HEK293 (cell line): ENCODE measurements at regions not wholly inside any gene's neighbourhood (a gene's known extent, or its start where the extent isn't known, plus 50 kb on each side); places are given as distances from the start of the nearest gene placed in this dataset.

Experiments
- CTCF ChIA-PET: fragments of 350-600 bp; formaldehyde crosslinking; extraction: SDS; loops from one replicate; lab custom pipeline; 2021; ENCODE audit warnings: antibody characterized with exemption; lab: Yijun Ruan, JAX
- POLR2A ChIA-PET: fragments of 300-600 bp; formaldehyde crosslinking; extraction: SDS; loops from one replicate; lab custom pipeline; 2020; ENCODE audit warnings: antibody characterized with exemption, inconsistent platforms; lab: Yijun Ruan, JAX
- H3K27ac ChIP-seq: fragments of 200-500 bp; sonication (Bioruptor generic); 2 replicates; pipeline ENCODE4 v1.5.1; 2014; ENCODE audit warnings: low read depth, low read length, control low read depth, inconsistent platforms; ENCODE audit errors: extremely low read depth
- H3K36me3 ChIP-seq, 2 experiments: fragments of 200-500 bp in 1 of 2; sonication (Bioruptor generic) in 1 of 2; 1 replicate in 1 of 2; 2 replicates in 1 of 2; pipeline ENCODE4 v1.5.1; 2014 to 2017; ENCODE audit warnings: inconsistent platforms in 2 of 2, low read length in 2 of 2; ENCODE audit not compliant: control insufficient read depth in 2 of 2, insufficient read depth in 1 of 2
- H3K4me1 ChIP-seq: fragments of 200-500 bp; sonication (Bioruptor generic); 2 replicates; pipeline ENCODE4 v1.5.1; 2014; ENCODE audit warnings: mild to moderate bottlenecking, low read length, inconsistent platforms; ENCODE audit not compliant: control insufficient read depth, insufficient read depth
- H3K4me3 ChIP-seq: 2 replicates; pipeline ENCODE4 v1.5.1; 2011; ENCODE audit warnings: low read depth, mild to moderate bottlenecking, control low read depth, low read length, moderate library complexity
- H3K9me3 ChIP-seq: fragments of 200-500 bp; sonication (Bioruptor generic); 2 replicates; pipeline ENCODE4 v1.5.1; 2014; ENCODE audit warnings: low read depth, low read length, inconsistent platforms; ENCODE audit not compliant: control insufficient read depth, insufficient read depth
- GLI2 ChIP-seq: fragments of 450-650 bp; formaldehyde crosslinking; IDR thresholded peaks from 2 replicates; pipeline ENCODE4; 2017; ENCODE audit warnings: missing biosample characterization, missing genetic modification characterization, low read depth, borderline replicate concordance
- GLIS2 ChIP-seq: fragments of 450-650 bp; formaldehyde crosslinking; IDR thresholded peaks from 2 replicates; pipeline ENCODE4 v1.5.1; 2016; ENCODE audit warnings: missing biosample characterization, missing genetic modification characterization
- PRDM1 ChIP-seq: fragments of 450-650 bp; formaldehyde crosslinking; IDR thresholded peaks from 2 replicates; pipeline ENCODE4; 2016; ENCODE audit warnings: missing biosample characterization, missing genetic modification characterization
- WT1 ChIP-seq: fragments of 450-650 bp; formaldehyde crosslinking; IDR thresholded peaks from 2 replicates; pipeline ENCODE4 v1.5.1; 2016; ENCODE audit warnings: missing biosample characterization, missing genetic modification characterization
- ZNF112 ChIP-seq: fragments of 450-650 bp; formaldehyde crosslinking; IDR thresholded peaks from 2 replicates; pipeline ENCODE4 v1.5.0; 2017; ENCODE audit warnings: missing biosample characterization, missing genetic modification characterization
- ZNF114 ChIP-seq: fragments of 450-650 bp; formaldehyde crosslinking; IDR thresholded peaks from 2 replicates; pipeline ENCODE4 v1.5.0; 2017; ENCODE audit warnings: missing biosample characterization, missing genetic modification characterization
- ZNF133 ChIP-seq: fragments of 450-650 bp; formaldehyde crosslinking; IDR thresholded peaks from 2 replicates; pipeline ENCODE4 v1.5.1; 2016; ENCODE audit warnings: missing biosample characterization, missing genetic modification characterization
- ZNF514 ChIP-seq: fragments of 450-650 bp; formaldehyde crosslinking; IDR thresholded peaks from 2 replicates; pipeline ENCODE4 v1.5.1; 2016; ENCODE audit warnings: missing biosample characterization, missing genetic modification characterization
- ZNF600 ChIP-seq: fragments of 450-650 bp; formaldehyde crosslinking; IDR thresholded peaks from 2 replicates; pipeline ENCODE4 v1.5.1; 2016; ENCODE audit warnings: missing biosample characterization, missing genetic modification characterization
- TF ChIP-seq, protein P1 (sequence below): fragments of 450-650 bp; formaldehyde crosslinking; conservative IDR thresholded peaks from 2 replicates; pipeline ENCODE4 v1.5.1; 2016; ENCODE audit warnings: low read depth, missing biosample characterization, missing genetic modification characterization
- TF ChIP-seq, protein P2 (sequence below): fragments of 450-650 bp; formaldehyde crosslinking; IDR thresholded peaks from 2 replicates; pipeline ENCODE4 v1.5.1; 2016; ENCODE audit warnings: missing biosample characterization, missing genetic modification characterization
- TF ChIP-seq, protein P3 (sequence below): fragments of 450-650 bp; formaldehyde crosslinking; IDR thresholded peaks from 2 replicates; pipeline ENCODE4; 2016; ENCODE audit warnings: missing biosample characterization, missing genetic modification characterization
- TF ChIP-seq, protein P4 (sequence below): fragments of 450-650 bp; formaldehyde crosslinking; IDR thresholded peaks from 2 replicates; pipeline ENCODE4 v1.5.1; 2016; ENCODE audit warnings: missing biosample characterization, missing genetic modification characterization
- TF ChIP-seq, protein P5 (sequence below): fragments of 450-650 bp; formaldehyde crosslinking; IDR thresholded peaks from 2 replicates; pipeline ENCODE4 v1.5.1; 2016; ENCODE audit warnings: missing biosample characterization, missing genetic modification characterization
- TF ChIP-seq, protein P6 (sequence below): fragments of 450-650 bp; formaldehyde crosslinking; IDR thresholded peaks from 2 replicates; pipeline ENCODE4 v1.5.1; 2016; ENCODE audit warnings: missing biosample characterization, missing genetic modification characterization

DNA sequence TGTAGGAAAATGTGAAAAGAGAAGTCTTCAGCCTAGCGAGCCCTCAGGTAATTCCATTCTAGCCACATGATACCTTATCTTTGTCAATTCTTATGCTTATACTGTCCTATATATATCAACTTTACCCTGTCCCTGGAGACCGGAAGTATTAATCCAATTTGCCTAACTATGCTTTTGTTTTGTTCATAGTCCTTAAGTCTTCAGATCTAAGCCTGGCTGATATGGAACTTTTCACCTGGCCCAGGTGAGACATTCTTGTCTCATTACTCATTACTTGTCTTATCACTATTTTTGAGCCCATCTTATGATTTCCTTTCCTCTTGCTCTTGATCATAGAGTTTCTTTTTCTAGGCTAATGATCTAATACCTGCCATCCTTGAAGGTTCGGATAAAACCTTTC is 194.1 kb upstream of the FANCL start:
- TF ChIP-seq ZNF133 (tag by site-specific recombination) (no peak), WT1 (tag by site-specific recombination) (no peak), ZNF114 (tag by site-specific recombination) (no peak), ZNF112 (tag by site-specific recombination) (no peak), GLIS2 (tag by site-specific recombination) (no peak)
- TF ChIP-seq, protein P1, sequence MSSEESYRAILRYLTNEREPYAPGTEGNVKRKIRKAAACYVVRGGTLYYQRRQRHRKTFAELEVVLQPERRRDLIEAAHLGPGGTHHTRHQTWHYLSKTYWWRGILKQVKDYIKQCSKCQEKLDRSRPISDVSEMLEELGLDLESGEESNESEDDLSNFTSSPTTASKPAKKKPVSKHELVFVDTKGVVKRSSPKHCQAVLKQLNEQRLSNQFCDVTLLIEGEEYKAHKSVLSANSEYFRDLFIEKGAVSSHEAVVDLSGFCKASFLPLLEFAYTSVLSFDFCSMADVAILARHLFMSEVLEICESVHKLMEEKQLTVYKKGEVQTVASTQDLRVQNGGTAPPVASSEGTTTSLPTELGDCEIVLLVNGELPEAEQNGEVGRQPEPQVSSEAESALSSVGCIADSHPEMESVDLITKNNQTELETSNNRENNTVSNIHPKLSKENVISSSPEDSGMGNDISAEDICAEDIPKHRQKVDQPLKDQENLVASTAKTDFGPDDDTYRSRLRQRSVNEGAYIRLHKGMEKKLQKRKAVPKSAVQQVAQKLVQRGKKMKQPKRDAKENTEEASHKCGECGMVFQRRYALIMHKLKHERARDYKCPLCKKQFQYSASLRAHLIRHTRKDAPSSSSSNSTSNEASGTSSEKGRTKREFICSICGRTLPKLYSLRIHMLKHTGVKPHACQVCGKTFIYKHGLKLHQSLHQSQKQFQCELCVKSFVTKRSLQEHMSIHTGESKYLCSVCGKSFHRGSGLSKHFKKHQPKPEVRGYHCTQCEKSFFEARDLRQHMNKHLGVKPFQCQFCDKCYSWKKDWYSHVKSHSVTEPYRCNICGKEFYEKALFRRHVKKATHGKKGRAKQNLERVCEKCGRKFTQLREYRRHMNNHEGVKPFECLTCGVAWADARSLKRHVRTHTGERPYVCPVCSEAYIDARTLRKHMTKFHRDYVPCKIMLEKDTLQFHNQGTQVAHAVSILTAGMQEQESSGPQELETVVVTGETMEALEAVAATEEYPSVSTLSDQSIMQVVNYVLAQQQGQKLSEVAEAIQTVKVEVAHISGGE: no peak
- TF ChIP-seq, protein P2, sequence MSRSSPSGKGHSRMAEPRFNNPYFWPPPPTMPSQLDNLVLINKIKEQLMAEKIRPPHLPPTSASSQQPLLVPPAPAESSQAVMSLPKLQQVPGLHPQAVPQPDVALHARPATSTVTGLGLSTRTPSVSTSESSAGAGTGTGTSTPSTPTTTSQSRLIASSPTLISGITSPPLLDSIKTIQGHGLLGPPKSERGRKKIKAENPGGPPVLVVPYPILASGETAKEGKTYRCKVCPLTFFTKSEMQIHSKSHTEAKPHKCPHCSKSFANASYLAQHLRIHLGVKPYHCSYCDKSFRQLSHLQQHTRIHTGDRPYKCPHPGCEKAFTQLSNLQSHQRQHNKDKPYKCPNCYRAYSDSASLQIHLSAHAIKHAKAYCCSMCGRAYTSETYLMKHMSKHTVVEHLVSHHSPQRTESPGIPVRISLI: no peak
- TF ChIP-seq, protein P3, sequence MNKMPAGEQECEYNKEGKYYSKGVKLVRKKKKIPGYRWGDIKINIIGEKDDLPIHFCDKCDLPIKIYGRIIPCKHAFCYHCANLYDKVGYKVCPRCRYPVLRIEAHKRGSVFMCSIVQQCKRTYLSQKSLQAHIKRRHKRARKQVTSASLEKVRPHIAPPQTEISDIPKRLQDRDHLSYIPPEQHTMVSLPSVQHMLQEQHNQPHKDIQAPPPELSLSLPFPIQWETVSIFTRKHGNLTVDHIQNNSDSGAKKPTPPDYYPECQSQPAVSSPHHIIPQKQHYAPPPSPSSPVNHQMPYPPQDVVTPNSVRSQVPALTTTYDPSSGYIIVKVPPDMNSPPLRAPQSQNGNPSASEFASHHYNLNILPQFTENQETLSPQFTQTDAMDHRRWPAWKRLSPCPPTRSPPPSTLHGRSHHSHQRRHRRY (tag by site-specific recombination): no peak
- H3K9me3 ChIP-seq: no peaks in the 10 kb centered on the region
- ChIA-PET POLR2A (no interaction called here), CTCF (no interaction called here)
- peaks cover 3% of the 10 kb centered on the region; the same call in 1 of the 2 replicates for H3K4me1 ChIP-seq
- H3K27ac ChIP-seq: no peak overlapping the region
- no peaks in the 10 kb centered on the region for H3K36me3 ChIP-seq
- H3K4me3 ChIP-seq: no peak overlapping the region

DNA sequence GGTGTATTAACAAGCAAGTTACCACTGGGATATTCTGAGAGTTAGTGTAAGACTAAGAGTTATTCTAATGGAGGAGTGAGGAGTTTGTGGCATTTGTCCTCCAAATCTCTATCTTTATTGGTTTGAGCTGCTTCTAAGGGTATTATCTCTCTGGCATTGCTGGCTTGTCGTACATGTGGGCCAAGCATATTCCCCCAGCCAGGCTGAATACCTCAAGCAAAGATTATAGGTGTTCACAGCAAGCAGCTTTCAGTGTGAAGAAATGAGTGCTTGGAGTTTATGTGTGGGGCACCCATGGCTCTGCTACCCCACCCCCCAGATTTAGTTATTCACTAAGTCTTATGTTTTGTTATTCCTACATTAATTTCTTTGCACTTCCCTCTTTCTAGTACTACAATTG is 193.6 kb upstream of the FANCL start:
- ChIA-PET CTCF (no interaction called here), POLR2A (no interaction called here)
- peaks cover 3% of the 10 kb centered on the region; the same call in 1 of the 2 replicates for H3K4me1 ChIP-seq
- H3K36me3 ChIP-seq: no peaks in the 10 kb centered on the region
- no peak overlapping the region for H3K4me3 ChIP-seq
- TF ChIP-seq, protein P4, sequence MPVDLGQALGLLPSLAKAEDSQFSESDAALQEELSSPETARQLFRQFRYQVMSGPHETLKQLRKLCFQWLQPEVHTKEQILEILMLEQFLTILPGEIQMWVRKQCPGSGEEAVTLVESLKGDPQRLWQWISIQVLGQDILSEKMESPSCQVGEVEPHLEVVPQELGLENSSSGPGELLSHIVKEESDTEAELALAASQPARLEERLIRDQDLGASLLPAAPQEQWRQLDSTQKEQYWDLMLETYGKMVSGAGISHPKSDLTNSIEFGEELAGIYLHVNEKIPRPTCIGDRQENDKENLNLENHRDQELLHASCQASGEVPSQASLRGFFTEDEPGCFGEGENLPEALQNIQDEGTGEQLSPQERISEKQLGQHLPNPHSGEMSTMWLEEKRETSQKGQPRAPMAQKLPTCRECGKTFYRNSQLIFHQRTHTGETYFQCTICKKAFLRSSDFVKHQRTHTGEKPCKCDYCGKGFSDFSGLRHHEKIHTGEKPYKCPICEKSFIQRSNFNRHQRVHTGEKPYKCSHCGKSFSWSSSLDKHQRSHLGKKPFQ (tag by site-specific recombination): no peak
- TF ChIP-seq, protein P5, sequence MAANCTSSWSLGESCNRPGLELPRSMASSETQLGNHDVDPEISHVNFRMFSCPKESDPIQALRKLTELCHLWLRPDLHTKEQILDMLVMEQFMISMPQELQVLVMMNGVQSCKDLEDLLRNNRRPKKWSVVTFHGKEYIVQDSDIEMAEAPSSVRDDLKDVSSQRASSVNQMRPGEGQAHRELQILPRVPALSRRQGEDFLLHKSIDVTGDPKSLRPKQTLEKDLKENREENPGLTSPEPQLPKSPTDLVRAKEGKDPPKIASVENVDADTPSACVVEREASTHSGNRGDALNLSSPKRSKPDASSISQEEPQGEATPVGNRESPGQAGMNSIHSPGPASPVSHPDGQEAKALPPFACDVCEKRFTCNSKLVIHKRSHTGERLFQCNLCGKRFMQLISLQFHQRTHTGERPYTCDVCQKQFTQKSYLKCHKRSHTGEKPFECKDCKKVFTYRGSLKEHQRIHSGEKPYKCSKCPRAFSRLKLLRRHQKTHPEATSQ (tag by site-specific recombination): no peak
- TF ChIP-seq PRDM1 (tag by site-specific recombination): no peak
- TF ChIP-seq ZNF600 (tag by site-specific recombination): no peak
- TF ChIP-seq, protein P6, sequence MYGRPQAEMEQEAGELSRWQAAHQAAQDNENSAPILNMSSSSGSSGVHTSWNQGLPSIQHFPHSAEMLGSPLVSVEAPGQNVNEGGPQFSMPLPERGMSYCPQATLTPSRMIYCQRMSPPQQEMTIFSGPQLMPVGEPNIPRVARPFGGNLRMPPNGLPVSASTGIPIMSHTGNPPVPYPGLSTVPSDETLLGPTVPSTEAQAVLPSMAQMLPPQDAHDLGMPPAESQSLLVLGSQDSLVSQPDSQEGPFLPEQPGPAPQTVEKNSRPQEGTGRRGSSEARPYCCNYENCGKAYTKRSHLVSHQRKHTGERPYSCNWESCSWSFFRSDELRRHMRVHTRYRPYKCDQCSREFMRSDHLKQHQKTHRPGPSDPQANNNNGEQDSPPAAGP: no peak
- no peak for TF ChIP-seq GLI2 (tag by site-specific recombination)
- no peak for TF ChIP-seq ZNF514 (tag by site-specific recombination)
- no peaks in the 10 kb centered on the region for H3K9me3 ChIP-seq
- no peak overlapping the region for H3K27ac ChIP-seq
